GM23248 (cell line): ENCODE measurements at regions not wholly inside any gene's neighbourhood (a gene's known extent, or its start where the extent isn't known, plus 50 kb on each side); places are given as distances from the start of the nearest gene placed in this dataset.

ENCODE experiments used
- EZH2 ChIP-seq: fragments of 200-600 bp; sonication (generic); IDR thresholded peaks from 2 replicates; pipeline ENCODE4 v1.6.1; 2018; ENCODE audit warnings: antibody characterized with exemption, mild to moderate bottlenecking; ENCODE audit not compliant: insufficient read depth, poor library complexity, severe bottlenecking
- EZH2phosphoT487 ChIP-seq: fragments of 200-600 bp; sonication (generic); IDR thresholded peaks from 2 replicates; pipeline ENCODE4 v1.6.1; 2018; ENCODE audit warnings: antibody characterized with exemption, moderate library complexity, mild to moderate bottlenecking, low read depth; ENCODE audit not compliant: insufficient read depth

- TF ChIP-seq EZH2 (no peak), EZH2phosphoT487 (no peak)
These were observed 199.0 kb upstream of the ADAMTS16 start for GRCh38 chr5:4941161-4941560.
